ENCODE measurements at regions not wholly inside any gene's neighbourhood (a gene's known extent, or its start where the extent isn't known, plus 50 kb on each side); places are given as distances from the start of the nearest gene placed in this dataset.
"Not testable (repeated sequence)": the region's sequence is repeated elsewhere in the genome, so short reads cannot be mapped to it uniquely, and the experiment has no call there.

GRCh38 chr1:101122452-101123166 lies 97.0 kb upstream of the DPH5 start:
- DNase-seq (ENCODE audit: low spot score): no peak

GRCh38 chr1:101121975-101122374 lies 96.4 kb upstream of the DPH5 start:
- DNase-seq (ENCODE audit: low spot score): no peak

- no peak for DNase-seq (ENCODE audit: low spot score)
Observed at GRCh38 chr1:101121504-101121903, 95.9 kb upstream of the DPH5 start.

- no peak for DNase-seq (ENCODE audit: low spot score)
Observed at GRCh38 chr1:101120868-101121267, 95.3 kb upstream of the DPH5 start.

GRCh38 chr1:101119289-101119688 lies 93.7 kb upstream of the DPH5 start:
- DNase-seq (ENCODE audit: low spot score): no peak

- no peak for DNase-seq (ENCODE audit: low spot score)
Observed at GRCh38 chr1:101116006-101116405, 90.4 kb upstream of the DPH5 start.

GRCh38 chr1:101115112-101115511 lies 89.5 kb upstream of the DPH5 start:
- no peak for DNase-seq (ENCODE audit: low spot score)

- not testable (repeated sequence) for DNase-seq (ENCODE audit: low spot score)
Observed at GRCh38 chr1:101114128-101114527, 88.5 kb upstream of the DPH5 start.

- DNase-seq (ENCODE audit: low spot score): no peak
Observed at GRCh38 chr1:101112051-101112780, 86.6 kb upstream of the DPH5 start.

- no peak for DNase-seq (ENCODE audit: low spot score)
Observed at GRCh38 chr1:101111461-101111860, 85.9 kb upstream of the DPH5 start.

GRCh38 chr1:101109791-101110190 lies 84.2 kb upstream of the DPH5 start:
- no peak for DNase-seq (ENCODE audit: low spot score)

GRCh38 chr1:101108111-101108500 lies 82.5 kb upstream of the DPH5 start:
- DNase-seq (ENCODE audit: low spot score): no peak

GRCh38 chr1:101107496-101108110 lies 82.0 kb upstream of the DPH5 start:
- DNase-seq (ENCODE audit: low spot score): no peak

GRCh38 chr1:101105877-101106276 lies 80.3 kb upstream of the DPH5 start:
- DNase-seq (ENCODE audit: low spot score): no peak

GRCh38 chr1:101102426-101103156 lies 77.0 kb upstream of the DPH5 start:
- no peak for DNase-seq (ENCODE audit: low spot score)

- no peak for DNase-seq (ENCODE audit: low spot score)
Observed at GRCh38 chr1:101101360-101101759, 75.8 kb upstream of the DPH5 start.

- no peak for DNase-seq (ENCODE audit: low spot score)
Observed at GRCh38 chr1:101100674-101101073, 75.1 kb upstream of the DPH5 start.

- no peak for DNase-seq (ENCODE audit: low spot score)
Observed at GRCh38 chr1:101098907-101099306, 73.3 kb upstream of the DPH5 start.

- DNase-seq (ENCODE audit: low spot score): no peak
Observed at GRCh38 chr1:101098327-101098726, 72.7 kb upstream of the DPH5 start.

- DNase-seq (ENCODE audit: low spot score): no peak
Observed at GRCh38 chr1:101089613-101090338, 64.2 kb upstream of the DPH5 start.

- DNase-seq (ENCODE audit: low spot score): no peak
Observed at GRCh38 chr1:101088431-101088830, 62.8 kb upstream of the DPH5 start.

- DNase-seq (ENCODE audit: low spot score): no peak
Observed at GRCh38 chr1:101086783-101087182, 61.2 kb upstream of the DPH5 start.
